ENCODE measurements at regions not wholly inside any gene's neighbourhood (a gene's known extent, or its start where the extent isn't known, plus 50 kb on each side); places are given as distances from the start of the nearest gene placed in this dataset.
"Not testable (repeated sequence)": the region's sequence is repeated elsewhere in the genome, so short reads cannot be mapped to it uniquely, and the experiment has no call there.

DNA sequence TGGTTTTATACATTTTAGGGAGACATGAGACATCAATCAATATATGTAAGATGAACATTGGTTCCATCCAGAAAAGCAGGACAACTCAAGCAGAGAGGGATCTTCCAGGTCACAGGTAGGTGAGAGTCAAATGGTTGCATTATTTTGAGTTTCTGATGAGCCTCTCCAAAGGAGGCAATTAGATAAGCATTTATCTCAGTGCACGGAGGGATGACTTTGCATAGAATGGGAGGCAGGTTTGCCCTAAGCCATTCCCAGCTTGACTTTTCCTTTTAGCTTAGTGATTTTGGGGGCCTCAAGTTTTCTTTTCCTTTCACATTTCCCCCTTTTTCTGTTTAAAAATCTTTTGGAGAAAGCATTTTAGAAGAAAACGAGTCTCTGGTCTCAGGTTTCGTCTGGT lies 58.4 kb upstream of the BDH1 start:
- ATAC-seq, result peak; percentile 67
- DNase-seq (ENCODE audit: extremely low read depth in 1 of 4, low spot score in 3 of 4); H3K4me1 ChIP-seq (replicated peaks in 1 of 2; ENCODE audit: control insufficient read depth in 2 of 2, insufficient read depth in 2 of 2, low read length in 2 of 2); H3K9me3 ChIP-seq (replicated peaks; ENCODE audit: control insufficient read depth, insufficient read depth, low read depth, low read length); FAIRE-seq; H3K27ac ChIP-seq (ENCODE audit: extremely low read depth, low read depth, low read length); H3K27me3 ChIP-seq (ENCODE audit: control insufficient read depth in 2 of 2, insufficient read depth in 2 of 2, low read length in 2 of 2); CTCF ChIA-PET (ENCODE audit: low intra/inter-chr PET ratio); H3K4me3 ChIP-seq; H4K20me1 ChIP-seq (replicated peaks; ENCODE audit: control insufficient read depth, insufficient read depth, low read length); H3K4me2 ChIP-seq (ENCODE audit: insufficient read depth, low read length); H2AFZ ChIP-seq (ENCODE audit: low read depth, low read length); H3K9ac ChIP-seq (ENCODE audit: insufficient read depth in 1 of 2, low read depth in 2 of 2, low read length in 2 of 2); H3K9me1 ChIP-seq (ENCODE audit: control insufficient read depth, insufficient read depth, low read length); intact Hi-C loops (cut with micrococcal nuclease); in situ Hi-C loops (cut with MboI); H3K79me2 ChIP-seq (ENCODE audit: control insufficient read depth, insufficient read depth, low read length); BruUV-seq (replicated peaks): not testable (repeated sequence)
- TF ChIP-seq, protein P1, sequence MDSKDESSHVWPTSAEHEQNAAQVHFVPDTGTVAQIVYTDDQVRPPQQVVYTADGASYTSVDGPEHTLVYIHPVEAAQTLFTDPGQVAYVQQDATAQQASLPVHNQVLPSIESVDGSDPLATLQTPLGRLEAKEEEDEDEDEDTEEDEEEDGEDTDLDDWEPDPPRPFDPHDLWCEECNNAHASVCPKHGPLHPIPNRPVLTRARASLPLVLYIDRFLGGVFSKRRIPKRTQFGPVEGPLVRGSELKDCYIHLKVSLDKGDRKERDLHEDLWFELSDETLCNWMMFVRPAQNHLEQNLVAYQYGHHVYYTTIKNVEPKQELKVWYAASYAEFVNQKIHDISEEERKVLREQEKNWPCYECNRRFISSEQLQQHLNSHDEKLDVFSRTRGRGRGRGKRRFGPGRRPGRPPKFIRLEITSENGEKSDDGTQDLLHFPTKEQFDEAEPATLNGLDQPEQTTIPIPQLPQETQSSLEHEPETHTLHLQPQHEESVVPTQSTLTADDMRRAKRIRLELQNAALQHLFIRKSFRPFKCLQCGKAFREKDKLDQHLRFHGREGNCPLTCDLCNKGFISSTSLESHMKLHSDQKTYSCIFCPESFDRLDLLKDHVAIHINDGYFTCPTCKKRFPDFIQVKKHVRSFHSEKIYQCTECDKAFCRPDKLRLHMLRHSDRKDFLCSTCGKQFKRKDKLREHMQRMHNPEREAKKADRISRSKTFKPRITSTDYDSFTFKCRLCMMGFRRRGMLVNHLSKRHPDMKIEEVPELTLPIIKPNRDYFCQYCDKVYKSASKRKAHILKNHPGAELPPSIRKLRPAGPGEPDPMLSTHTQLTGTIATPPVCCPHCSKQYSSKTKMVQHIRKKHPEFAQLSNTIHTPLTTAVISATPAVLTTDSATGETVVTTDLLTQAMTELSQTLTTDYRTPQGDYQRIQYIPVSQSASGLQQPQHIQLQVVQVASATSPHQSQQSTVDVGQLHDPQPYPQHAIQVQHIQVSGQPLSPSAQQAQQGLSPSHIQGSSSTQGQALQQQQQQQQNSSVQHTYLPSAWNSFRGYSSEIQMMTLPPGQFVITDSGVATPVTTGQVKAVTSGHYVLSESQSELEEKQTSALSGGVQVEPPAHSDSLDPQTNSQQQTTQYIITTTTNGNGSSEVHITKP (IDR thresholded peaks at IDR 0.05; ENCODE audit: partially characterized antibody), result peak; percentile 9
- peak; percentile 38; the same call in 1 of the 2 replicates for TF ChIP-seq MAFG (tag; conservative IDR thresholded peaks at IDR 0.05)
- TF ChIP-seq ZNF316 (IDR thresholded peaks at IDR 0.05), result peak; percentile 53
- 0 out of 2 replicates have a peak, but pooled peaks have one; percentile 32 for TF ChIP-seq CBFA2T3 (IDR thresholded peaks at IDR 0.05)
- peak in 1 of 2 experiments; percentile 34; a peak in 1 of 4 replicates for TF ChIP-seq RCOR1 (IDR thresholded peaks at IDR 0.05; ENCODE audit: borderline replicate concordance in 1 of 2, low read depth in 2 of 2, low read length in 2 of 2)
- TF ChIP-seq NFE2 (IDR thresholded peaks at IDR 0.05; ENCODE audit: low read depth), result peak; percentile 55; the same call in 1 of the 2 replicates
- TF ChIP-seq C11orf30 (IDR thresholded peaks at IDR 0.05; ENCODE audit: low read depth), result peak; percentile 69
- peak; percentile 49; the same call in 1 of the 2 replicates for TF ChIP-seq TCF3 (CRISPR knock-in tag; IDR thresholded peaks at IDR 0.05)
- peak; percentile 55; the same call in 1 of the 2 replicates for TF ChIP-seq ARID1B (IDR thresholded peaks at IDR 0.05)
- TF ChIP-seq TAL1 (IDR thresholded peaks at IDR 0.05), result peak; percentile 46; the same call in 1 of the 2 replicates
- H3K36me3 ChIP-seq (ENCODE audit: control insufficient read depth, insufficient read depth, low read length), result peaks cover 86% of the 10 kb centered on the region
- POLR2A ChIA-PET, result interaction anchor here (0.6 to 1.4 kb wide), 5 partner anchors 10 to 37 kb away, joined by 3 to 5 read pairs (median 5); no protein-coding TSS in a partner anchor
- 40% methylated on average over 3 of the region's 3 CpGs for WGBS (ENCODE audit: insufficient coverage, low coverage, missing lambda C conversion rate)

Data from K562 (cell line).